Tibial nerve (tissue), 4 donors: ENCODE measurements at regions not wholly inside any gene's neighbourhood (a gene's known extent, or its start where the extent isn't known, plus 50 kb on each side); places are given as distances from the start of the nearest gene placed in this dataset.

ENCODE experiments used
- DNase-seq, 2 donors: peaks; one replicate each; pipeline ENCODE4 v3.0.0-alpha.2; 2019; ENCODE audit warnings: low spot score in 2 of 2
- H3K27ac ChIP-seq, 4 donors: fragments of 200-600 bp; sonication (generic) in 3 of 4; one replicate each; pipeline ENCODE4 v1.5.1; 2017 to 2019; ENCODE audit warnings: mild to moderate bottlenecking in 1 of 4
- H3K27me3 ChIP-seq, 2 donors: fragments of 200-600 bp; sonication (generic) in 1 of 2; one replicate each; pipeline versions ENCODE4 v1.5.1 to v1.6.0; 2017 to 2019
- H3K36me3 ChIP-seq, 3 donors: fragments of 200-600 bp; sonication (generic); one replicate each; pipeline ENCODE4 v1.5.1; 2018 to 2019
- H3K4me1 ChIP-seq, 4 donors: fragments of 200-600 bp; sonication (generic) in 3 of 4; one replicate each; pipeline ENCODE4 v1.5.1; 2017 to 2019
- H3K4me3 ChIP-seq, 4 donors: fragments of 200-600 bp; sonication (generic) in 3 of 4; one replicate each; pipeline ENCODE4 v1.5.1; 2017 to 2019; ENCODE audit warnings: mild to moderate bottlenecking in 1 of 4, moderate library complexity in 1 of 4
- H3K9me3 ChIP-seq, 4 donors: fragments of 200-600 bp; sonication (generic) in 3 of 4; one replicate each; pipeline ENCODE4 v1.5.1; 2017 to 2019
- EP300 ChIP-seq, 2 donors: sonication (generic); formaldehyde crosslinking; IDR thresholded peaks; one replicate each; pipeline ENCODE4 v1.6.1; 2017; ENCODE audit warnings: antibody characterized with exemption in 2 of 2, mild to moderate bottlenecking in 1 of 2
- POLR2A ChIP-seq, 2 donors: fragments of 450-650 bp; IDR thresholded peaks; one replicate each; pipeline ENCODE4 v1.6.1; 2017; ENCODE audit warnings: antibody characterized with exemption in 2 of 2, mild to moderate bottlenecking in 2 of 2, moderate library complexity in 2 of 2
- WGBS, 2 donors: methylation state at CpG; one replicate each; pipeline ENCODE4 v1.1.5; 2018; 5-methylcytosine and 5-hydroxymethylcytosine counted together
- TF ChIP-seq, protein P1 (sequence below), 5 experiments: fragments of 200-600 bp in 3 of 5; fragments of 450-650 bp in 2 of 5; sonication (generic) in 3 of 5; IDR thresholded peaks; one replicate each; pipeline ENCODE4 v1.5.1; 2016 to 2019; ENCODE audit warnings: antibody characterized with exemption in 5 of 5, mild to moderate bottlenecking in 3 of 5, moderate library complexity in 2 of 5

DNA sequence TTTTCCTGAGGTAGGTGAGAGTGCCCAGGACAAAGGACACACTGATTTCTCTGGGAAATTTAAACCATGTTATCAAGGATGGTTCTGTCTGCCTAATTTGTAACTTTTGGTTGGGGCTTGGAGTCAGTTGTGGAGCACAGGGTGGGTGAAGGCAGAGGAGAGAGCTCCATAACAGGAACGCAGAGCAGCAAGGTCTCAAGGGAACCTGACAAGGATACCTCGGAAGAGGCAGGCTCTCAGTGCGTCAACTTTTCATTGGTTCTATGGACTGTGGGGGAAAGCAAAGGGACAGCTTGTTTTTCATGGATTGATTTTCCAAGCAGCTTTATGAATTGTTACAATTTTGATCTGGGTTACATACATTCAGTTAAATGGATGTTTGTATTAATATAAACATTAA, 110.4 kb downstream of the SLIT2 start:
- DNase-seq = no peak
- Histone ChIP-seq H3K27me3 (no peaks in the 10 kb centered on the region), H3K36me3 (no peaks in the 10 kb centered on the region), H3K4me1 (no peaks in the 10 kb centered on the region), H3K27ac (no peak overlapping the region), H3K4me3 (no peak overlapping the region), H3K9me3 (no peaks in the 10 kb centered on the region)
- TF ChIP-seq POLR2A (IDR thresholded peaks at IDR 0.05) (no peak), EP300 (IDR thresholded peaks at IDR 0.05) (no peak)
- TF ChIP-seq, protein P1, sequence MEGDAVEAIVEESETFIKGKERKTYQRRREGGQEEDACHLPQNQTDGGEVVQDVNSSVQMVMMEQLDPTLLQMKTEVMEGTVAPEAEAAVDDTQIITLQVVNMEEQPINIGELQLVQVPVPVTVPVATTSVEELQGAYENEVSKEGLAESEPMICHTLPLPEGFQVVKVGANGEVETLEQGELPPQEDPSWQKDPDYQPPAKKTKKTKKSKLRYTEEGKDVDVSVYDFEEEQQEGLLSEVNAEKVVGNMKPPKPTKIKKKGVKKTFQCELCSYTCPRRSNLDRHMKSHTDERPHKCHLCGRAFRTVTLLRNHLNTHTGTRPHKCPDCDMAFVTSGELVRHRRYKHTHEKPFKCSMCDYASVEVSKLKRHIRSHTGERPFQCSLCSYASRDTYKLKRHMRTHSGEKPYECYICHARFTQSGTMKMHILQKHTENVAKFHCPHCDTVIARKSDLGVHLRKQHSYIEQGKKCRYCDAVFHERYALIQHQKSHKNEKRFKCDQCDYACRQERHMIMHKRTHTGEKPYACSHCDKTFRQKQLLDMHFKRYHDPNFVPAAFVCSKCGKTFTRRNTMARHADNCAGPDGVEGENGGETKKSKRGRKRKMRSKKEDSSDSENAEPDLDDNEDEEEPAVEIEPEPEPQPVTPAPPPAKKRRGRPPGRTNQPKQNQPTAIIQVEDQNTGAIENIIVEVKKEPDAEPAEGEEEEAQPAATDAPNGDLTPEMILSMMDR (IDR thresholded peaks at IDR 0.05) = no peak
- WGBS, 2 donors = 91 to 93% methylated on average over 3 of the region's 3 CpGs

DNA sequence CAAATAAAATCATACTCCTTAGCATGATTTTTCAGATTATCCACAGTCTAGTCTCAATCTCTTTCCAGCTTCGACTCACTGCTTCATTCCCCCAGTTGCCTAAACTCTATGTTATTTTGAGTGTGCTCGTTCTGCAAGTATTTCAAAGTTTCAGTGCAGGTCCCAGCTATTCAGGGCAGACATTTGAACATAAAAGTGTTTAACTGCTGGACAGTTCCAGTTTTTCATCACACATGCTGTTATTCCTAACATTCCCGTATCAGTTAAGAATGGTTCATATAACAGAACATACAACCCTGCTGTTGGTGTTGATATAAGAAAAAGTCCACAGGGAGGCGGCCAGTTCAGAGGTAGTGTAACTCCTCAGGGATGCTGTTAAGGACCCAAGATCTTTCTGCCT, 113.3 kb downstream of the SLIT2 start:
- Histone ChIP-seq H3K4me1 (peaks cover 0 to 9% (median 0%) of the 10 kb centered on the region in 4 donors), H3K27me3 (no peaks in the 10 kb centered on the region), H3K27ac (no peak overlapping the region), H3K36me3 (no peaks in the 10 kb centered on the region), H3K4me3 (no peak overlapping the region), H3K9me3 (no peaks in the 10 kb centered on the region)
- 82 to 86% methylated on average over 4 of the region's 4 CpGs for WGBS, 2 donors
- TF ChIP-seq EP300 (IDR thresholded peaks at IDR 0.05) (no peak), POLR2A (IDR thresholded peaks at IDR 0.05) (no peak)
- TF ChIP-seq, protein P1 (IDR thresholded peaks at IDR 0.05) = no peak
- no peak for DNase-seq

DNA sequence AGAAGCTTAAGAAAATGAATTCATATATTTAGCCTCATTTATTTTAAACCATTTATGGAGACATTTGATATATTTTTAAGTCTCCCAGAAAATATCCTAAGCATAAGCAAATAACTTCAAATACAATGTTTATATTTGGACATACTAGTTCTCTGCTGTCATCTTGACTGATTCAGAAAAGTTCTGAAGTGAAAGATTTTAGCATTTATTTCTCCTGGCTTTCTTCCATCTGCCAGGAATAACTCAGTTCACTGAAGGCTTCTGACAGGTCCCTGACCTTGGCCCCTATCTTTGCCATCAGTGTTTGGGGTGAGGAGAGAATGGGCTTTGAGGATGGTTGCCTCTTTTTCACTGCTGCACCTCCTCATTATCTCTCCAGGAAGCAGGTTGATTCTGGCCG, 115.7 kb downstream of the SLIT2 start:
- no peaks in the 10 kb centered on the region for H3K27me3 ChIP-seq
- no peak for DNase-seq
- WGBS, 2 donors = 71 to 85% methylated on average over 1 of the region's 1 CpG
- H3K27ac ChIP-seq = peak overlapping the region in 1 of 4 donors; percentile 28
- no peak overlapping the region for H3K4me3 ChIP-seq
- H3K9me3 ChIP-seq = no peaks in the 10 kb centered on the region
- peaks cover 0 to 13% (median 0%) of the 10 kb centered on the region in 4 donors for H3K4me1 ChIP-seq
- no peaks in the 10 kb centered on the region for H3K36me3 ChIP-seq
- TF ChIP-seq POLR2A (IDR thresholded peaks at IDR 0.05) (no peak), EP300 (IDR thresholded peaks at IDR 0.05) (no peak)
- TF ChIP-seq, protein P1 (IDR thresholded peaks at IDR 0.05) = no peak

DNA sequence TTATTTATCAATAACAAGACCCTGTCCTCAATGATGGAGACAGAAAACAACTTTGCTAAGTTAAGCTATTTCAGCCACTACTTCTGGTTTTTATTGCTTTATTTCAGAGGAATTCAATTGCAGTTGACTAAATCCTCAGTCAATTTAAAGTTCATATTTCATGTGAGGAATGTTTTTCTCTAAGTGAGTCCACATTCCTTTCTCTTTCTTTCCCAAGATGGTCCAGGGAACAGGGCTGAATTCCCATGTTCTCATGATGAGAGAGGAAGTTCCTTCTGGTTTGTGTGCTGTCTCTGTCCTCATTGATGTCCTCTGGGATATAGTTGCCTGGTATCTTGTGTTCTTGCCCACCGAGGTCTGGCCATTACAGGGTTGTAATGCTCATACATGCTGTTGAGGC, 117.2 kb downstream of the SLIT2 start:
- DNase-seq = no peak
- peak overlapping the region in 1 of 4 donors; percentile 54 for H3K27ac ChIP-seq
- no peaks in the 10 kb centered on the region for H3K27me3 ChIP-seq
- 58 to 69% methylated on average over 1 of the region's 1 CpG for WGBS, 2 donors
- peaks cover 0 to 14% (median 0%) of the 10 kb centered on the region in 4 donors for H3K4me1 ChIP-seq
- no peaks in the 10 kb centered on the region for H3K9me3 ChIP-seq
- H3K36me3 ChIP-seq = no peaks in the 10 kb centered on the region
- TF ChIP-seq, protein P1 (IDR thresholded peaks at IDR 0.05) = no peak
- no peak for TF ChIP-seq POLR2A (IDR thresholded peaks at IDR 0.05)
- TF ChIP-seq EP300 (IDR thresholded peaks at IDR 0.05) = no peak
- H3K4me3 ChIP-seq = no peak overlapping the region

DNA sequence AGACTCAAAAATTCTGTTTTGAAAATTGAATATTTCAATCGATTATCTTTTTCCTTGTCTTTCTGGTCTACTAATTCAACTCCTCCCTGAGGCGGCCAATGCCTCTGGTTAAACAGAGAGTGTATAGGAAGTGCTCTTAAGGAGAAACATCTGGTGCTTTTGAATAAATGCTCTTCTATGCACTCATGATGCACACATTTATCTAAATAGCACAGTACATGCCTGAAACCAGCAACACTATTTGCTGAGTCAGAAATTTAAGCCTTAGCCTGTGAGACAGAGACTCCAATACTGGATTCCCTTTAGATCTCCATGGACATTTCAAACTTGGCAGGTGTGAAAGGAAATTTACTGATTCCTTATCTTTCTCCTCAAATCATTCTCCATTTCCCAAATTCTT, 118.6 kb downstream of the SLIT2 start:
- H3K4me3 ChIP-seq = no peak overlapping the region
- H3K36me3 ChIP-seq = no peaks in the 10 kb centered on the region
- WGBS, 2 donors = 69 to 82% methylated on average over 2 of the region's 2 CpGs
- no peak overlapping the region for H3K27ac ChIP-seq
- TF ChIP-seq, protein P1 (IDR thresholded peaks at IDR 0.05) = no peak
- TF ChIP-seq POLR2A (IDR thresholded peaks at IDR 0.05) = no peak
- TF ChIP-seq EP300 (IDR thresholded peaks at IDR 0.05) = no peak
- peaks cover 0 to 16% (median 0%) of the 10 kb centered on the region in 4 donors for H3K4me1 ChIP-seq
- DNase-seq = no peak
- H3K27me3 ChIP-seq = no peaks in the 10 kb centered on the region
- no peaks in the 10 kb centered on the region for H3K9me3 ChIP-seq
